Natural killer cell (primary cell): ENCODE measurements at regions not wholly inside any gene's neighbourhood (a gene's known extent, or its start where the extent isn't known, plus 50 kb on each side); places are given as distances from the start of the nearest gene placed in this dataset.

Experiments
- ATAC-seq, 3 donors: fragments of 150-1000 bp in 2 of 3; fragments of 200-7000 bp in 1 of 3; cut with Tn5 transposase; 1 replicate in 1 of 3; 2 replicates in 2 of 3; pipeline ENCODE4 v1.10.0; 2021; ENCODE audit warnings: mild to moderate bottlenecking in 2 of 3, moderate library complexity in 2 of 3
- DNase-seq, 2 donors: peaks; one replicate each; pipeline versions ENCODE4 v3.0.0 to v3.0.0-alpha.2; 2013 to 2021; ENCODE audit warnings: mixed read lengths in 1 of 2
- H3K27ac ChIP-seq: one replicate; pipeline ENCODE4 v1.5.1; 2013; ENCODE audit warnings: mild to moderate bottlenecking, low read length
- H3K27me3 ChIP-seq: one replicate; pipeline ENCODE4 v1.6.1; 2013; ENCODE audit warnings: low read length; ENCODE audit not compliant: control insufficient read depth, insufficient read depth
- H3K36me3 ChIP-seq: one replicate; pipeline ENCODE4 v1.6.1; 2013; ENCODE audit warnings: low read length; ENCODE audit not compliant: control insufficient read depth, insufficient read depth
- H3K4me1 ChIP-seq: one replicate; pipeline ENCODE4 v1.6.1; 2013; ENCODE audit warnings: low read length; ENCODE audit not compliant: control insufficient read depth, insufficient read depth
- H3K4me3 ChIP-seq: one replicate; pipeline ENCODE4 v1.5.1; 2013; ENCODE audit warnings: low read length
- H3K9me3 ChIP-seq: one replicate; pipeline ENCODE4 v1.6.1; 2013; ENCODE audit warnings: low read length; ENCODE audit not compliant: control insufficient read depth, insufficient read depth
- H3K27ac Mint-ChIP-seq, 2 donors: one replicate each; pipeline ENCODE4 v1.8.0; 2022; ENCODE audit warnings: mild to moderate bottlenecking in 2 of 2, mixed read lengths in 2 of 2, moderate library complexity in 1 of 2
- H3K27me3 Mint-ChIP-seq, 2 donors: one replicate each; pipeline ENCODE4 v1.8.0; 2022; ENCODE audit warnings: low read depth in 2 of 2, mixed read lengths in 2 of 2
- H3K36me3 Mint-ChIP-seq: one replicate; pipeline ENCODE4 v1.8.0; 2022; ENCODE audit warnings: mixed read lengths
- H3K4me1 Mint-ChIP-seq, 2 donors: one replicate each; pipeline ENCODE4 v1.8.0; 2022; ENCODE audit warnings: mixed read lengths in 2 of 2
- H3K4me3 Mint-ChIP-seq: one replicate; pipeline ENCODE4 v1.8.0; 2022; ENCODE audit warnings: mild to moderate bottlenecking, moderate library complexity, mixed read lengths
- H3K9me3 Mint-ChIP-seq, 2 donors: one replicate each; pipeline ENCODE4 v1.8.0; 2022; ENCODE audit warnings: mixed read lengths in 2 of 2
- WGBS: methylation state at CpG from one replicate; pipeline ENCODE4 v1.1.7; 2013; ENCODE audit warnings: missing lambda C conversion rate; ENCODE audit not compliant: insufficient coverage; 5-methylcytosine and 5-hydroxymethylcytosine counted together
- intact Hi-C: fragments of 100-400 bp; cut with micrococcal nuclease; formaldehyde crosslinking; loops from one replicate; pipeline ENCODE4 v1.14.2; 2022
- TF ChIP-seq, protein P1 (sequence below): fragments of 200-600 bp; IDR thresholded peaks from one replicate; pipeline ENCODE4 v1.8.0; 2022; ENCODE audit warnings: antibody characterized with exemption

DNA sequence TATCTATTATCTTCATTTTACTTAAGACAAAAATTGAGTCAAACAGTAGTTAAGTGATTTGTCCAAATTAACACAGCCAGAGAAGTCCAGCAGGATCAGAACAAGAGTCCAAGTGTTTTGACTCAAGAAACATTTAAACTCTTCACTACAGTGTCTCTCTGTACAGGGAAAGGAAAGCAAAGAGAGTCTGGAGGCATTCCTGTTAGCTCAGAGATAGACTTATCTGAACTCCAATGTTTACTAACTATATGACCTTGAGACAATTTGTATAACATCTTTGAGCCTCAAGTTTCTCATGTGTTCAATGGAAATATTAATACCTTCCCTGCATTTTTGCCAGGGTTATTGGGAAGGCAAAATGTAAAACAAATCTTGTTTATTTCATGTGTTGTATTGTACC, 849.1 kb downstream of the DIPK2A start:
- TF ChIP-seq, protein P1, sequence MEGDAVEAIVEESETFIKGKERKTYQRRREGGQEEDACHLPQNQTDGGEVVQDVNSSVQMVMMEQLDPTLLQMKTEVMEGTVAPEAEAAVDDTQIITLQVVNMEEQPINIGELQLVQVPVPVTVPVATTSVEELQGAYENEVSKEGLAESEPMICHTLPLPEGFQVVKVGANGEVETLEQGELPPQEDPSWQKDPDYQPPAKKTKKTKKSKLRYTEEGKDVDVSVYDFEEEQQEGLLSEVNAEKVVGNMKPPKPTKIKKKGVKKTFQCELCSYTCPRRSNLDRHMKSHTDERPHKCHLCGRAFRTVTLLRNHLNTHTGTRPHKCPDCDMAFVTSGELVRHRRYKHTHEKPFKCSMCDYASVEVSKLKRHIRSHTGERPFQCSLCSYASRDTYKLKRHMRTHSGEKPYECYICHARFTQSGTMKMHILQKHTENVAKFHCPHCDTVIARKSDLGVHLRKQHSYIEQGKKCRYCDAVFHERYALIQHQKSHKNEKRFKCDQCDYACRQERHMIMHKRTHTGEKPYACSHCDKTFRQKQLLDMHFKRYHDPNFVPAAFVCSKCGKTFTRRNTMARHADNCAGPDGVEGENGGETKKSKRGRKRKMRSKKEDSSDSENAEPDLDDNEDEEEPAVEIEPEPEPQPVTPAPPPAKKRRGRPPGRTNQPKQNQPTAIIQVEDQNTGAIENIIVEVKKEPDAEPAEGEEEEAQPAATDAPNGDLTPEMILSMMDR = no peak
- Mint-ChIP-seq H3K9me3 (peaks cover 5 to 10% of the 10 kb centered on the region in 2 donors), H3K36me3 (no peaks in the 10 kb centered on the region), H3K27me3 (no peaks in the 10 kb centered on the region), H3K4me3 (no peak overlapping the region), H3K27ac (no peak overlapping the region), H3K4me1 (no peaks in the 10 kb centered on the region)
- Histone ChIP-seq H3K4me3 (no peak overlapping the region), H3K9me3 (no peaks in the 10 kb centered on the region), H3K4me1 (no peaks in the 10 kb centered on the region), H3K27me3 (no peaks in the 10 kb centered on the region), H3K27ac (no peak overlapping the region), H3K36me3 (no peaks in the 10 kb centered on the region)
- DNase-seq (no peak), ATAC-seq (no peak)
- intact Hi-C loops = no loop called here

DNA sequence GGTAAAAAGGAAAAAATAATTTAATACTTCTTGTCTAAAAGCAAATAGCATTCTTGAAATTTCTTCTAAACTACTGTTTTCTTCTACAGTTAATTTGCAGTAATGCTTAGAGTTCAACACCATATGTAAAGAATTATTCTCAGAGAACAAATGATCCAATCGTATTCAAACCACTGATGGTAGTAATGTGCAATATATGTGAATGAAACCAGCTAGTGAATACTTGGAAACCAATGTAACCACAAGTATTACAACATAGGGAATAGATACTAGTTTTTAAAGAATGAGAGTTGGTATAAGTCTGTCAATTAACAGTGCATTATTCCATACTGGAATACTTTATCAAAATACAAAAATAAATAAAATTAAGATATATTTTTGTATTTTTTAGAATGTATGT, 850.0 kb downstream of the DIPK2A start:
- no CpG with 5 or more reads among the region's 1 CpG for WGBS
- Histone ChIP-seq H3K9me3 (no peaks in the 10 kb centered on the region), H3K27ac (no peak overlapping the region), H3K4me1 (no peaks in the 10 kb centered on the region), H3K27me3 (no peaks in the 10 kb centered on the region), H3K36me3 (no peaks in the 10 kb centered on the region), H3K4me3 (no peak overlapping the region)
- no peak for ATAC-seq
- Mint-ChIP-seq H3K4me1 (no peaks in the 10 kb centered on the region), H3K27ac (no peak overlapping the region), H3K9me3 (peaks cover 5 to 10% of the 10 kb centered on the region in 2 donors), H3K27me3 (no peaks in the 10 kb centered on the region), H3K4me3 (no peak overlapping the region), H3K36me3 (no peaks in the 10 kb centered on the region)
- intact Hi-C loops = no loop called here
- TF ChIP-seq, protein P1 = no peak
- DNase-seq = no peak

DNA sequence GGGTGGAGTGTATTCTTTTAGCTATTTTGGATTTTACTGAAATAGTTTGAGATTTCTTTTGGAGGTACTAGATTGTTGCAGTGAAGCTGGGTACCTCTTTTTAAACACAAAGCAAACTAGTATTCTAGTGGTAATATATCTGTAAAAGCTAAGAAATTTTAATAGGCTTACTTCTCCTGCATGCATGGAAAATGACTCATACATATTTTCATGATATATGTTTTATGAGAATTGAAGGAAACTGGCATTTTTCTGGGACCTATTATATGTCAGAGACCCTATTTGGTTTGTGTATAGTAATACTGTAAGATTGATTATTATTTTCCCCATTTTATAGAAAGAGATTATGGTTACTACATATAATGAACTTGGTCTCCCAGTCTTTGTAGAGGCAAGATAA, 851.0 kb downstream of the DIPK2A start:
- no peaks in the 10 kb centered on the region for H3K4me1 Mint-ChIP-seq
- no peak overlapping the region for H3K4me3 Mint-ChIP-seq

More for the DNA sequence above, 851.0 kb downstream of the DIPK2A start:
- Histone ChIP-seq H3K27ac (no peak overlapping the region), H3K4me1 (no peaks in the 10 kb centered on the region), H3K27me3 (no peaks in the 10 kb centered on the region), H3K9me3 (no peaks in the 10 kb centered on the region), H3K4me3 (no peak overlapping the region), H3K36me3 (no peaks in the 10 kb centered on the region)
- no peak overlapping the region for H3K27ac Mint-ChIP-seq
- intact Hi-C loops = no loop called here
- TF ChIP-seq, protein P1 = no peak
- H3K27me3 Mint-ChIP-seq = no peaks in the 10 kb centered on the region
- ATAC-seq (no peak), DNase-seq (no peak)
- H3K36me3 Mint-ChIP-seq = no peaks in the 10 kb centered on the region
- peaks cover 3 to 7% of the 10 kb centered on the region in 2 donors for H3K9me3 Mint-ChIP-seq
